GM10248 (cell line): ENCODE measurements at regions not wholly inside any gene's neighbourhood (a gene's known extent, or its start where the extent isn't known, plus 50 kb on each side); places are given as distances from the start of the nearest gene placed in this dataset.

Experiments used
- CTCF ChIA-PET: fragments of 300-600 bp; sonication (Branson Sonifier 250); formaldehyde crosslinking; extraction: SDS; loops from one replicate; lab custom pipeline; 2021; ENCODE audit warnings: antibody characterized with exemption; lab: Yijun Ruan, JAX
- POLR2A ChIA-PET: fragments of 350-650 bp; sonication (Branson Sonifier 250); formaldehyde crosslinking; extraction: SDS; loops from one replicate; lab custom pipeline; 2020; ENCODE audit warnings: antibody characterized with exemption; lab: Yijun Ruan, JAX
- DNase-seq: peaks from one replicate; pipeline ENCODE4 v3.0.0; 2012; ENCODE audit errors: extremely low spot score
- CTCF ChIP-seq: IDR thresholded peaks from 2 replicates; pipeline ENCODE4 v1.5.1; 2012; ENCODE audit warnings: mild to moderate bottlenecking, low read depth; ENCODE audit errors: extremely low read depth, missing control alignments, control extremely low read depth

GRCh38 chr1:221809091-221810029 is 67.5 kb upstream of the DUSP10 start:
- ChIA-PET CTCF (interaction anchor here (0.8 to 1.4 kb wide), 5 partner anchors 9 to 80 kb away, joined by 3 to 5 read pairs (median 3); no protein-coding TSS in a partner anchor), POLR2A (no interaction called here)
- no peak for DNase-seq
- TF ChIP-seq CTCF, result no peak

- no peak for TF ChIP-seq CTCF
- DNase-seq, result no peak
- ChIA-PET POLR2A (no interaction called here), CTCF (no interaction called here)
Observed at GRCh38 chr1:221806984-221807383, 65.1 kb upstream of the DUSP10 start.

GRCh38 chr1:221806236-221806635 is 64.3 kb upstream of the DUSP10 start:
- ChIA-PET CTCF (no interaction called here), POLR2A (no interaction called here)
- TF ChIP-seq CTCF, result no peak
- no peak for DNase-seq

- CTCF ChIA-PET, result interaction anchor here (1.1 to 1.9 kb wide), 2 partner anchors 10 to 23 kb away, joined by 3 to 4 read pairs; no protein-coding TSS in a partner anchor
- no peak for DNase-seq
- POLR2A ChIA-PET, result no interaction called here
- TF ChIP-seq CTCF, result no peak
Observed at GRCh38 chr1:221805121-221805520, 63.2 kb upstream of the DUSP10 start.

- DNase-seq, result no peak
- no peak for TF ChIP-seq CTCF
- POLR2A ChIA-PET, result no interaction called here
- CTCF ChIA-PET, result interaction anchor here (1.0 to 1.9 kb wide), 3 partner anchors 9 to 22 kb away, joined by 3 to 4 read pairs (median 4); no protein-coding TSS in a partner anchor
Observed at GRCh38 chr1:221804303-221804702, 62.4 kb upstream of the DUSP10 start.

GRCh38 chr1:221801773-221802516 is 60.1 kb upstream of the DUSP10 start:
- no peak for DNase-seq
- ChIA-PET POLR2A (no interaction called here), CTCF (interaction anchor here (0.8 to 2.1 kb wide), 4 partner anchors 11 to 22 kb away, joined by 3 to 11 read pairs (median 6); no protein-coding TSS in a partner anchor)
- TF ChIP-seq CTCF, result no peak
